ENCODE measurements at regions not wholly inside any gene's neighbourhood (a gene's known extent, or its start where the extent isn't known, plus 50 kb on each side); places are given as distances from the start of the nearest gene placed in this dataset.

GRCh38 chr2:138985881-138986280 lies 205.7 kb upstream of the NXPH2 start:
- no peak for DNase-seq (ENCODE audit: low read depth)
- no peak overlapping the region for H3K4me3 ChIP-seq (ENCODE audit: low read depth, low read length)
- TF ChIP-seq, protein P1, sequence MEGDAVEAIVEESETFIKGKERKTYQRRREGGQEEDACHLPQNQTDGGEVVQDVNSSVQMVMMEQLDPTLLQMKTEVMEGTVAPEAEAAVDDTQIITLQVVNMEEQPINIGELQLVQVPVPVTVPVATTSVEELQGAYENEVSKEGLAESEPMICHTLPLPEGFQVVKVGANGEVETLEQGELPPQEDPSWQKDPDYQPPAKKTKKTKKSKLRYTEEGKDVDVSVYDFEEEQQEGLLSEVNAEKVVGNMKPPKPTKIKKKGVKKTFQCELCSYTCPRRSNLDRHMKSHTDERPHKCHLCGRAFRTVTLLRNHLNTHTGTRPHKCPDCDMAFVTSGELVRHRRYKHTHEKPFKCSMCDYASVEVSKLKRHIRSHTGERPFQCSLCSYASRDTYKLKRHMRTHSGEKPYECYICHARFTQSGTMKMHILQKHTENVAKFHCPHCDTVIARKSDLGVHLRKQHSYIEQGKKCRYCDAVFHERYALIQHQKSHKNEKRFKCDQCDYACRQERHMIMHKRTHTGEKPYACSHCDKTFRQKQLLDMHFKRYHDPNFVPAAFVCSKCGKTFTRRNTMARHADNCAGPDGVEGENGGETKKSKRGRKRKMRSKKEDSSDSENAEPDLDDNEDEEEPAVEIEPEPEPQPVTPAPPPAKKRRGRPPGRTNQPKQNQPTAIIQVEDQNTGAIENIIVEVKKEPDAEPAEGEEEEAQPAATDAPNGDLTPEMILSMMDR (IDR thresholded peaks at IDR 0.05; ENCODE audit: insufficient read depth, low read length): no peak

DNA sequence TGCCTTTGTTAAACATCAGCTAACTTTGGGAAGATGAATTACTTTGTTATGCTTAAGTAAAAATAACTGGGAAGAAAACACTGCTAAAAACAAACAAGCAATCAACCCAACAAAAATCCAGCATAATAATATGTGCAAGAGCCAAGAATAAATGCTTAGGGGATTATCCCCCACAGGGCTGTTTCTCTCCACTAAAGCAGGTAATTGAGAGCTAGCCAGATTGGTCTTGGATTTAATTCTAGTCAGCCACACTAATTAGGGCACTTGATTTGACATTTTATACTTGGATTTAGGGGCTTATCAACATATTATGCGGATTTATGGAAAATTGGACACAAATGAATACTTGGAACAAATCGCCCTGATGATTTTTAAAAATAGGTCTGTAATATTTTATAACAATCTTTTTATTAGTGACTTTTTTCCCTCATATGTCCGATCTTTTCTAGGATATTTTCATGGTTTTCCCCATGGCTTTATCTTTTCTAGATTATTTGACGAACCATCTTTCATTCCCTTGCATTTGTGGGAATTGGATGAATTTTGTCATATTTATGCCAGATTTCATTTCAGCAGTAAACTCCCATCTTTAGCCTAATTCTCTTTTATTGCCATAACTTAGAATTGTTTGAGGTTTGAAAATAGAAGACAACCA lies 199.1 kb upstream of the NXPH2 start:
- H3K4me3 ChIP-seq (ENCODE audit: low read depth, low read length): no peak overlapping the region
- TF ChIP-seq, protein P1 (IDR thresholded peaks at IDR 0.05; ENCODE audit: insufficient read depth, low read length): no peak
- DNase-seq (ENCODE audit: low read depth): no peak

DNA sequence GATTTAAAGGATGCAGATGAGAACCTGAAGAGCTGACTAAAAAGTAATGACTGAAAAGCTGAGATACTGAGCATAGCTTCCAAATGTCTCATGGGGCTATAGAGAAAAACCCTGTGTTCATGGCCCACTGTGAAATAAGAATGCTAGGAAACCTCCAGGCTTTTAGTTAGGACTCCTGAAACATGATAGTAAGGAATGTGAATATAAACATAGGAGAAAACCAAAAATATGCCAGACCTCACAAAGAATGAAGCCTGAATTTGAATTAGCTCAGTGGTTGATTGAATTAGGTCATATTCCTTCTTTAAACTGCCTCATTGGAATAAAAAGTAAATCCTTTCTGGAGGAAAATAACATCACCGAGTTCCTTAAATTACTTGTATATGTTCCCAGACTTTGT lies 194.5 kb upstream of the NXPH2 start:
- TF ChIP-seq, protein P1 (IDR thresholded peaks at IDR 0.05; ENCODE audit: insufficient read depth, low read length): no peak
- no peak overlapping the region for H3K4me3 ChIP-seq (ENCODE audit: low read depth, low read length)
- peak; percentile 25 for DNase-seq (ENCODE audit: low read depth)

DNA sequence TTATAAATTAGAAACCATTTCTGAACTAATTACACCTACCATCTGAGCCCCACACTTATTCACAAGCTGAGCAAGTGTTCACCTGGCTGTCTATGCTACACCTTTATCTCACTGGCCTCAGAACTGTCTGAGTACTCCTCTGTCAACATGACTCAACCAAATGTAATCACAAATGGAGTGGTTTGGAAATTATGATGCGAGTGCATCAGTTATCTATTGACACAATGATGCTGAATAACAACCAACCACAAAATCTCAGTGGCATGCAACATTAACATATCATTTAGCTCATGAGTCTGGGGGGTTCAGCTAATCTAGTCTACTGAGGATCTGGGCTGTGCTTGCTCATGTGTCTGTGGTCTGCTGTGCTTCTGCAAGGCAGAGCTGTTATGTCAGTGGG lies 184.2 kb upstream of the NXPH2 start:
- no peak overlapping the region for H3K4me3 ChIP-seq (ENCODE audit: low read depth, low read length)
- no peak for DNase-seq (ENCODE audit: low read depth)
- TF ChIP-seq, protein P1 (IDR thresholded peaks at IDR 0.05; ENCODE audit: insufficient read depth, low read length): no peak

GRCh38 chr2:138962686-138963085 lies 182.5 kb upstream of the NXPH2 start:
- TF ChIP-seq, protein P1 (IDR thresholded peaks at IDR 0.05; ENCODE audit: insufficient read depth, low read length): no peak
- no peak for DNase-seq (ENCODE audit: low read depth)
- H3K4me3 ChIP-seq (ENCODE audit: low read depth, low read length): no peak overlapping the region

- H3K4me3 ChIP-seq (ENCODE audit: low read depth, low read length): no peak overlapping the region
- TF ChIP-seq, protein P1 (IDR thresholded peaks at IDR 0.05; ENCODE audit: insufficient read depth, low read length): no peak
- DNase-seq (ENCODE audit: low read depth): no peak
These were observed 180.0 kb upstream of the NXPH2 start for GRCh38 chr2:138960191-138960590.

GRCh38 chr2:138959031-138959430 lies 178.8 kb upstream of the NXPH2 start:
- TF ChIP-seq, protein P1 (IDR thresholded peaks at IDR 0.05; ENCODE audit: insufficient read depth, low read length): no peak
- no peak overlapping the region for H3K4me3 ChIP-seq (ENCODE audit: low read depth, low read length)
- no peak for DNase-seq (ENCODE audit: low read depth)
